ENCODE measurements at regions not wholly inside any gene's neighbourhood (a gene's known extent, or its start where the extent isn't known, plus 50 kb on each side); places are given as distances from the start of the nearest gene placed in this dataset.

DNA sequence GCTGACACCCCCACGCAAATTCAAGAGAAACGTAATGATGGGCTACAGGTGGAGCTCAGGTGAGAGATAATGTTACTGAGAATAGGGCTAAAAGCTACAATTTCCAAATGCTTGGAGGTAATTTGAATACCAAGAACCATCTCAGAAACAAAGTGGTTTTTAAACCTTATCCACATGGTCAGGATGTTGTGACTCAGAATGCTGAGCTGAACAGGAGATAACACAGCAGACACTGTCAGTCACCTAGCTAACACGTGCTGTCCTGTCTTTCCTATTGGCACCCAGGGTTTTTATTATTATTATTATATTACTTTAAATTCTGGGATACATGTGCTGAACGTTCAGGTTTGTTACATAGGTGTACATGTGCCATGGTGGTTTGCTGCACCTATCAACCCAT lies 233.0 kb upstream of the MAF start:
- H2BK20ac ChIP-seq (ENCODE audit: low read depth, low read length, poor library complexity, severe bottlenecking) = no peak overlapping the region
- H3T11ph ChIP-seq (ENCODE audit: low read length) = no peak overlapping the region
- no peak overlapping the region for H2AFZ ChIP-seq (ENCODE audit: low read length)
- no peaks in the 10 kb centered on the region for H3K4me1 Mint-ChIP-seq
- H3K27ac Mint-ChIP-seq = no peak overlapping the region
- no peak overlapping the region for H4K8ac ChIP-seq (replicated peaks; ENCODE audit: insufficient read length, low read depth, low read length)
- no peak overlapping the region for H2BK120ac ChIP-seq (ENCODE audit: low read depth, low read length, poor library complexity, severe bottlenecking)
- no peak overlapping the region for H3K27ac ChIP-seq (ENCODE audit: insufficient read length, low read depth, low read length)
- no peaks in the 10 kb centered on the region for H3K79me1 ChIP-seq (ENCODE audit: insufficient read depth, low read depth, low read length, poor library complexity, severe bottlenecking)
- H3K4ac ChIP-seq (ENCODE audit: low read depth, low read length) = no peak overlapping the region
- no peak overlapping the region for H3K9ac ChIP-seq (ENCODE audit: extremely low read depth, insufficient read length, low read length)
- no peaks in the 10 kb centered on the region for H3K27me3 Mint-ChIP-seq (ENCODE audit: low read depth)
- no peak overlapping the region for H2BK12ac ChIP-seq (ENCODE audit: insufficient read length, low read depth, low read length)
- no peaks in the 10 kb centered on the region for H3K4me1 ChIP-seq (ENCODE audit: insufficient read depth, low read length)
- H2AK5ac ChIP-seq (ENCODE audit: insufficient read length, low read length) = no peak overlapping the region
- H4K5ac ChIP-seq (ENCODE audit: insufficient read length, low read depth, low read length) = no peak overlapping the region
- H3K27me3 ChIP-seq (ENCODE audit: insufficient read depth, low read length) = no peaks in the 10 kb centered on the region
- no peaks in the 10 kb centered on the region for H3K9me3 ChIP-seq (ENCODE audit: control insufficient read depth, low read depth, low read length)
- no peak overlapping the region for H3K14ac ChIP-seq (ENCODE audit: insufficient read depth, low read length)
- H3K36me3 Mint-ChIP-seq (ENCODE audit: insufficient read depth in 1 of 3, low read depth in 3 of 3) = no peaks in the 10 kb centered on the region
- no peaks in the 10 kb centered on the region for H4K20me1 ChIP-seq (ENCODE audit: control insufficient read depth, insufficient read depth, insufficient read length)
- no peak for DNase-seq
- H3K56ac ChIP-seq (ENCODE audit: insufficient read length, low read depth, low read length) = no peak overlapping the region
- TF ChIP-seq, protein P1, sequence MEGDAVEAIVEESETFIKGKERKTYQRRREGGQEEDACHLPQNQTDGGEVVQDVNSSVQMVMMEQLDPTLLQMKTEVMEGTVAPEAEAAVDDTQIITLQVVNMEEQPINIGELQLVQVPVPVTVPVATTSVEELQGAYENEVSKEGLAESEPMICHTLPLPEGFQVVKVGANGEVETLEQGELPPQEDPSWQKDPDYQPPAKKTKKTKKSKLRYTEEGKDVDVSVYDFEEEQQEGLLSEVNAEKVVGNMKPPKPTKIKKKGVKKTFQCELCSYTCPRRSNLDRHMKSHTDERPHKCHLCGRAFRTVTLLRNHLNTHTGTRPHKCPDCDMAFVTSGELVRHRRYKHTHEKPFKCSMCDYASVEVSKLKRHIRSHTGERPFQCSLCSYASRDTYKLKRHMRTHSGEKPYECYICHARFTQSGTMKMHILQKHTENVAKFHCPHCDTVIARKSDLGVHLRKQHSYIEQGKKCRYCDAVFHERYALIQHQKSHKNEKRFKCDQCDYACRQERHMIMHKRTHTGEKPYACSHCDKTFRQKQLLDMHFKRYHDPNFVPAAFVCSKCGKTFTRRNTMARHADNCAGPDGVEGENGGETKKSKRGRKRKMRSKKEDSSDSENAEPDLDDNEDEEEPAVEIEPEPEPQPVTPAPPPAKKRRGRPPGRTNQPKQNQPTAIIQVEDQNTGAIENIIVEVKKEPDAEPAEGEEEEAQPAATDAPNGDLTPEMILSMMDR (conservative IDR thresholded peaks at IDR 0.05) = no peak
- H3K23ac ChIP-seq (ENCODE audit: insufficient read length, low read depth, low read length) = no peak overlapping the region
- H3K9me3 Mint-ChIP-seq = no peaks in the 10 kb centered on the region
- H2BK15ac ChIP-seq (ENCODE audit: low read depth, low read length) = no peak overlapping the region
- H3K18ac ChIP-seq (ENCODE audit: insufficient read length, low read depth, low read length) = no peak overlapping the region
- H4K91ac ChIP-seq (ENCODE audit: insufficient read length, low read depth, low read length) = no peak overlapping the region
- H3K4me2 ChIP-seq (ENCODE audit: insufficient read depth, insufficient read length, low read length) = no peak overlapping the region
- H3K23me2 ChIP-seq (ENCODE audit: insufficient read length, low read depth, low read length, poor library complexity, severe bottlenecking) = no peaks in the 10 kb centered on the region
- WGBS (ENCODE audit: extremely low coverage, insufficient read length, low lambda C conversion rate) = no CpG with 5 or more reads among the region's 4 CpGs
- H2BK5ac ChIP-seq (ENCODE audit: insufficient read length, low read length) = no peak overlapping the region
- H3K79me2 ChIP-seq (ENCODE audit: insufficient read depth, low read length) = no peaks in the 10 kb centered on the region
- no peak overlapping the region for H3K4me3 Mint-ChIP-seq

All from H9 (cell line).